CD4-positive, alpha-beta T cell treated with Interleukin-1 beta for 1 hour (primary cell): ENCODE measurements at regions not wholly inside any gene's neighbourhood (a gene's known extent, or its start where the extent isn't known, plus 50 kb on each side); places are given as distances from the start of the nearest gene placed in this dataset.
"Not testable (repeated sequence)": the region's sequence is repeated elsewhere in the genome, so short reads cannot be mapped to it uniquely, and the experiment has no call there.

ENCODE experiments used
- DNase-seq, 2 donors: peaks; one replicate each; pipeline ENCODE4 v3.0.0-alpha.2; 2020 to 2022

DNA sequence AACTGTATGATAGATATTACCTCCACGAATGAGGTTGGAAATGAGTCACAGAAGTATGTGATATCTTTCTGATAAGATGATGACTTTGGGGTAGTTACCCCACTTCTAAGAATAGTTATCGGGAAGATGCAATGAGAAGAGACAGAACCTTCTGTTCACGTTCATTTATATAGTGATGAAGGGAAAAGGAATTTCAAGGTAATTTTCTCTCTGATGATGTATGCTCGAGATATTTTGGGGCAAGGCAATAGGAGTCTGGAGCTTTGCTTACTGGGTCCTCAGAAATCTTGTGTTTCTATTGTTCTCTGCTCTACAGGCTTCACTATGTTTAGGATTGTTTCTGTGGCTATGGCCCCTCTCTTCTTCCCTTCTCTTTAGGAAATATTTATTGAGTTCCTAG lies 1389.6 kb downstream of the CDH8 start:
- DNase-seq, result no peak

DNA sequence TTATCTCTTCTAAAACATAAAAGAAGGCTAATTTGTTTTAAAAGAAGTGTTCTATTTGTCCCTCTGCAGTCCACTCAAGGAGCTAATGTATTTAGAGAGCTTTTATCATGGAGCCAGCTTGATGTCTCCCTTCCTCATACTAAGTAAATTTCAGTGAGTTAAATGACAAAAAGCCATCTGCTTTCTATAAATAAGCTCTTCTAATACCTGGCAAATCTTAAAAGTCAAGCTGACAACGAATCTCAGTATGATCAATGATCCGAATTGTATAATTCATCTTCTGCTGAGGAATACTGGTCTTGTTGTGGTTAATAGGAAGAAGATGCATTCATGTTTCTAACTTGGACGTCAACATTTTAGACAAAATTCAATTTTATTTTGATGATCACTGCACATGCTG lies 1390.7 kb downstream of the CDH8 start:
- DNase-seq, result no peak

- DNase-seq, result no peak
Observed at GRCh38 chr16:60642956-60643355, 1393.3 kb downstream of the CDH8 start.

DNA sequence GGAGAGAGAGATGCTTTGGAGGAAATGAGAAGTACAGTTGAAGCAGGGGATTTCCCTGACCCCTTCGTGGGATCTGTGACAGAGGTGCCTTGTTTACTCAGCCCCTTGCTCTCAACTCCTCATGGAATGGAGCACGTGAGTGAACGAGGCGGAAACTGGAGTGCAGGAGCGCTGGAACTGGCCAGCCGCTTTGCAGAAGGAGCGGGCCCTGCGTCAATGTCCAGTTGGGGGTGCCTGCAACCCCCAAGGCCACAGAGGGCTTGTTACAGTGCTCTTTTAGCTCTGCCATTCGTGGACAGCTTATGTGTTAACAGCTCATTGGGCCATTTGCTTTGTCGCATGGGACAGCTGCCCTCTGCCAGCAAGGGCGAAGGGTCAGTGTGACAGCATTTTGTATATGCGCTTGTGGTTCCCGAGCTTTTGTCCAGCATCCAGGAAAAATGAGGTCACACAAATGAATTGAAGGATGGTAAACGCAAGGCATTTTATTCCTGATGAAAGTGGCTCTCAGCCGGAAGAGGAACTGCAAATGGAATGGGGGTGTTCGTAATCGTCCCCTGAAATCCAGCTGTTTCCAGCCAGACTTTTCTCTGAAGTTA lies 1395.1 kb downstream of the CDH8 start:
- no peak for DNase-seq

DNA sequence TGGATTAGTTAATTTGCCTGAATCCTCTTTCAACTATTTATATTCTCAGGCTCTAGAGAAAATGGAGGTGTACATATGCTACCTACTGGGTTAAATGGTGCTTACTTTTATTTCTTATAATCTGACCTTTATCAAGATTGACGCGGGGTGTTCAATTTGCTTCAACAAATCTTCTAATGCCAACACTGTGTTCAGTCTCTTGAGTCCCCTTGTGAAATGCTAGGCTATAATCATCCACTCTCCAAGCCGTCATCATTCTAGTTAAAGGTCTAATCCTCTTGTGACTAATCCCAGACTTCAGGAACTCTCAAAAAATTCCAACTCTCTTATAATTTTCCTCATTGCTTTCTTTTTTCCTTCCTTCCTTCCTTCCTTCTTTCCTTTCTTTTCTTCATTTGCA lies 1396.2 kb downstream of the CDH8 start:
- no peak for DNase-seq

DNA sequence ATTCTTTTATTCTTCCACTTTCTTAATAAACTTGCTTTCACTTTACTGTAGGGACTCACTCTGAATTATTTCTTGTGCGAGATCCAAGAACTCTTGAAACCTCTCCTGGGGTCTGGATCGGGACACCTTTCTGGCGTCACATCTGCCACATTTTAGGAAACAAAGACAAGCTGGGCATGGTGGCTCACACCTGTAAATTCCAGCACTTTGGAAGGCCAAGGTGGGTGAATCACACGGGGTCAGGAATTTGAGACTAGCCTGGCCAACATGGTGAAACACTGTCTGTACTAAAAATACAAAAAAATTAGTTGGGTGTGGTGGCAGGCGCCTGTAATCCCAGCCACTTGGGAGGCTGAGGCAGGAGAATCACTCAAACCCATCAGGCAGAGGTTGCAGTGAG lies 1399.6 kb downstream of the CDH8 start:
- not testable (repeated sequence) for DNase-seq

GRCh38 chr16:60636117-60636516 lies 1400.1 kb downstream of the CDH8 start:
- DNase-seq, result no peak

- no peak for DNase-seq
Observed at GRCh38 chr16:60635548-60635947, 1400.7 kb downstream of the CDH8 start.

- DNase-seq, result no peak
Observed at GRCh38 chr16:60611844-60612243, 1424.4 kb downstream of the CDH8 start.

DNA sequence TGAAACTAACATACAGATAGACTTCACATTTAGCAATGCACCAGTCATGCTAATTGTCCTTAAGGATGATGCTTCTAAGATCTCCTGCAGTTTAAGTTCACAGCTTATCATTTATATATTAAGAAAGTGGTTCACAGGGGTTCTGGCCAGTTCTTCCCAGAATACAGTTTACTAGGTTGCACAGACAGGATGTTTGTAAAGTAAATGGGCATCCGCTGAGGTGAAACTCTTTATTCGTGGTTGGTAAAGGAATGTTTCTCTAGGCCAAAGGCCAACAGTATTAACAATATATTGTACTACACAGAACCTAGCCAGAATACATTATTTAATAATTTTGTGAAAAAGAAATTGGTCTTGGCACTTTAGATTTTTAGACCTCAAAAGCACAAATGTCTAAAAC lies 1427.3 kb downstream of the CDH8 start:
- no peak for DNase-seq

DNA sequence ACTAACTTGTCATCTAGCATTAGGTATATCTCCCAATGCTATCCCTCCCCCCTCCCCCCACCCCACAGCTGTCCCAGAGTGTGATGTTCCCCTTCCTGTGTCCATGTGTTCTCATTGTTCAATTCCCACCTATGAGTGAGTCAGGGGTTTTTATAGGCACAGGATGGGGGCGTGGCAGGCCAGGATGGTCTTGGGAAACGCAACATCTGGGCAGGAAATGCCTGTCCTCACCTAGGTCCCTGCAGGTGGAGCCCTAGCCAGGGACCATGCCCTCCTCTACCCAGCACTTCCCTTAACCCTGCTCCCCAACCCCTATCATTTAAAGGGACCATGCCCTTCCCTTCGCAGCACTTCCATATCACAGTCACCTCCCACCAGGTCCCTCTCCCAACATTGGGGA lies 1430.6 kb downstream of the CDH8 start:
- DNase-seq, result not testable (repeated sequence)

- DNase-seq, result no peak
Observed at GRCh38 chr16:60605176-60605575, 1431.1 kb downstream of the CDH8 start.

GRCh38 chr16:60586493-60586892 lies 1449.7 kb downstream of the CDH8 start:
- DNase-seq, result no peak

GRCh38 chr16:60582528-60582927 lies 1453.7 kb downstream of the CDH8 start:
- DNase-seq, result no peak

DNA sequence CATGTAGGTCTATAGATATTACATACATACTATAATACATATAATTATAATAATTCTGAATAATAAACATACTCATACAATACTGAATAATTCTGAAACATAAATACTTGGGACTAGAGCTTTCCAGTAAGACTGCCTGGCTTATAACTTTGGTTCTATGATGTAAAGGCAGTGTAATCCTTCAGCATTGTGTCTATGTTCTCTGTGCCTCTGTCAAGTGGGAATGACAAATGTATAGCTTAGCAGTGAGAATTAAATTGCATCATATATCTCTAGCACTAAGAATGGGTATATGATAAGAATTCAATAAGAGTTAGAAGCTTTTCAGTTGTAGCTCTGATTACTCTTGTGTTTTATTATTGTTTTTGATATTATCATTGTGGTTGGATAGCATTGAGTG lies 1469.3 kb downstream of the CDH8 start:
- no peak for DNase-seq

DNA sequence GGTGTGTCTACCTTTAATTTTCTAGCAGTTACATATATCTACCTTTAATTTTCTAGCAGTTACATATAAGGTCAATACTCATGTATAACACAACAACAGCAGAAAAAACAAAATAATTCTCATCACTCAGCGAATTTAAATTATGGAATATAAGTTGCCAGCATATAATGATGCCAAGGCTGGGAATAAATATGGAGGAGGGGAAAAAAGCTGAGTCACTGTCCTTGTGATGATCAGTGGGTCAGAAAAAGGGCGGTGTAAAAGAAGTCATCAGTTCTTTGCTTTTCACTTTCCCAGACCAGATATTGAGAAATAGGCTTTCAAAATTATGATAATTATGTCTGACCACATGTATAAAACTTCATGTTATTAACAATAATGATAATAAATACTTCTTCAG lies 1471.7 kb downstream of the CDH8 start:
- DNase-seq, result no peak

- DNase-seq, result no peak
Observed at GRCh38 chr16:60563166-60563565, 1473.1 kb downstream of the CDH8 start.

DNA sequence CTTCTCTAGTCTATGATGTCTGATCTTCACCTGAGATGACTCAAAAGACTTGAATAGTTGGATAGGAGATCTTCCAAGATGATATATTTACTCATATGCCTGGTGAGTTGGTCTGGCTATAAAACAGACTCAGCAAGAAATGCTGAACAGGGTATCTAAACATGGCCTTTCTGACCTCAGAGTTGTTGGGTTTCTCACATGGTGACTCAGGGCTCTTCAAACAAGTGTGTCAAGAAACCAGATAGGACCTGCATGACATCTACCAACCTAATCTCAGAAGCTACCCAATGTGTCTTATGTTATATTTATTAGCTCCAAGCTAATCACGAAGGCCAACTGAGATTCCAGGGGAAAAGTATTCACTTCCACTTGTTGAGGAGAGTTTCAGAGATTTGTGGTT lies 1477.3 kb downstream of the CDH8 start:
- DNase-seq, result no peak

- DNase-seq, result no peak
Observed at GRCh38 chr16:60553090-60553757, 1483.0 kb downstream of the CDH8 start.

GRCh38 chr16:60541535-60541934 lies 1494.7 kb downstream of the CDH8 start:
- no peak for DNase-seq

DNA sequence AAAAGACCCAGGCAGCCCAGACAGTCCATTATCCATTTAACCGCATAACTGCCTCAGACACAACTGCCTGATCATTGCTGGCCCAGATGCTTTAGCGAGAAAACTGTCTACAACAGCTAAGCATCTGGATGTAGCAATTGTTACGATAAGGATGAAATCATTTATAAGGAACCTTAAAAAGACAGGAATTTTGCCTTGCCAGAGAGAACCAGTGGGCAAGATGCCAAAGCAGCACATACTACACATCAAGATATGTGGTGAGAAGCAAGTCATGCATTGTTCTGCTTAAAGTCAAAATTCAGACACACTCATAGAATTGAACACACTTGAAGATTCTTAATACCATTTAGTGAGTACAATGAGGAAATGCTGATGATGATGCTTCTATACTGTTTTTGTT lies 1525.3 kb downstream of the CDH8 start:
- DNase-seq, result no peak

DNA sequence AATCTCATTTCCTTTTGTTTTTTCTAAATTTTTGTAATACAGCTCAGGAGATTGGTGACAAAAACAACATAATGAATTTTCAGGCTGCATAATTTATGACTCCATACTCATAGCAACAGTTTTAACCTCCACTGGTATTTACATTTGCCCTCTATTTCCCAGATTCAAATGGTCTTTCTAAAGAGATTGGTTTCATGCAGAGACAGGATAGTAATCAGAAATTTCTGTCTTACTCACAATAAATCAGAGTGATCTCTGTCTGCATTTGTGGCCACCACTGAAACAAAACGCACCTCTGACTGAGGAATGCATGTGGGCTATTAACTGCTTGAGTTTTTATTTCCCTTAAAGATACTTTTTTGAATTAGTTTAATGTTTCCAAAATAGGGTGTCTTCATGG lies 1526.0 kb downstream of the CDH8 start:
- no peak for DNase-seq

DNA sequence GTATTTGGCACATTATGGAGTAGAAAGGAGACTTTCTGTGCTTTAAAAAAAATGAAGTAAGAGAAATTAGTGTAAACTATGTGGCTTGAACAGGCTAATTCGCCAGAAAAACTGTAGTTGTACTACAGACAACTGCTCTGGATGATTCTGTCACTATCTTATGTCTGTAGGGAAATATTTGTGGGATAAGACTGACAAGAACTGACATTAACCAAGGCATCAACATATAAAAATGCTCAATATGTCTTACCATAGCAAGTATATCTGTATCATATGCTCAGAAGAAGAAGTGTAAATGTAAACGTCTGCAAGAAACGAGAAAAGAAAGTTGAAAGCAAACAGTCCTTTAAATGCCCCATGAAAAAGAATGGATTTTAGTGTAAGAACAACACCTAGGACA lies 1545.0 kb downstream of the CDH8 start:
- DNase-seq, result no peak

- no peak for DNase-seq
Observed at GRCh38 chr16:60485872-60486489, 1550.3 kb downstream of the CDH8 start.

DNA sequence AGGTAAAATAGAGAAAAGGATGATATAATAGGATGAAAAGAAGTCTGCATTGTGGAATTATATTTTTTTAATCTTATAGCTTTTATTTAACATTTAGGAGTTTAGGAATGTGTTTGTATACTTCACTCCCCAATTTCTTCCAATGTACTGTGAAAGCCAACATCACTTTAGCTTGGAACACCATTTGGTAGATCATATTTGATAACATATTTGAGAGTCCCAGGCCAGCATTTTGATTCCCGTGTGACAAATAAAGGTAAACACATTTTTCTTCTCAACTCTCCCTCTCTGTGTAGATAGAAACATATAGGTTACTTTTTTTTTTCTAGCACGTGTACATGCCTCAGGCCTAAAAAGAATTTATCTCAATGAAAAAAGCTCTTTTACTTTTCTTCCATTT lies 1551.3 kb downstream of the CDH8 start:
- no peak for DNase-seq
